ENCODE measurements at regions not wholly inside any gene's neighbourhood (a gene's known extent, or its start where the extent isn't known, plus 50 kb on each side); places are given as distances from the start of the nearest gene placed in this dataset.

- intact Hi-C loops (cut with micrococcal nuclease; ENCODE audit: unreplicated experiment): loop anchor here (2.0 kb wide), 1 partner anchor 154 kb away; no protein-coding TSS in a partner anchor
- Histone ChIP-seq H3K9me2 (ENCODE audit: insufficient read depth, low read length) (no peaks in the 10 kb centered on the region), H3K4me3 (ENCODE audit: low read depth, low read length, poor library complexity, severe bottlenecking) (no peak overlapping the region), H3K79me2 (ENCODE audit: insufficient read depth, low read depth, low read length) (no peaks in the 10 kb centered on the region), H4K20me1 (ENCODE audit: insufficient read depth, low read length) (no peaks in the 10 kb centered on the region), H3K4me1 (ENCODE audit: insufficient read depth, low read length, poor library complexity, severe bottlenecking) (no peaks in the 10 kb centered on the region), H3K36me3 (ENCODE audit: insufficient read depth, low read length) (no peaks in the 10 kb centered on the region), H3K27ac (ENCODE audit: low read depth, low read length, poor library complexity, severe bottlenecking) (no peak overlapping the region), H2AFZ (ENCODE audit: low read length) (no peak overlapping the region), H3K9me3 (ENCODE audit: low read length) (no peaks in the 10 kb centered on the region), H3K4me2 (ENCODE audit: low read length) (no peak overlapping the region)
- ChIA-PET CTCF (ENCODE audit: unreplicated experiment) (no interaction called here), POLR2A (interaction anchor here (0.6 to 1.6 kb wide), 2 partner anchors 359 to 1142 kb away, joined by 3 to 4 read pairs; no protein-coding TSS in a partner anchor)
- no peak for DNase-seq (ENCODE audit: low spot score)
- no TSS peak for BruUV-seq (replicated peaks)
- no peak for TF ChIP-seq EZH2phosphoT487 (IDR thresholded peaks at IDR 0.05; ENCODE audit: borderline replicate concordance, low read depth, low read length)
- TF ChIP-seq, protein P1, sequence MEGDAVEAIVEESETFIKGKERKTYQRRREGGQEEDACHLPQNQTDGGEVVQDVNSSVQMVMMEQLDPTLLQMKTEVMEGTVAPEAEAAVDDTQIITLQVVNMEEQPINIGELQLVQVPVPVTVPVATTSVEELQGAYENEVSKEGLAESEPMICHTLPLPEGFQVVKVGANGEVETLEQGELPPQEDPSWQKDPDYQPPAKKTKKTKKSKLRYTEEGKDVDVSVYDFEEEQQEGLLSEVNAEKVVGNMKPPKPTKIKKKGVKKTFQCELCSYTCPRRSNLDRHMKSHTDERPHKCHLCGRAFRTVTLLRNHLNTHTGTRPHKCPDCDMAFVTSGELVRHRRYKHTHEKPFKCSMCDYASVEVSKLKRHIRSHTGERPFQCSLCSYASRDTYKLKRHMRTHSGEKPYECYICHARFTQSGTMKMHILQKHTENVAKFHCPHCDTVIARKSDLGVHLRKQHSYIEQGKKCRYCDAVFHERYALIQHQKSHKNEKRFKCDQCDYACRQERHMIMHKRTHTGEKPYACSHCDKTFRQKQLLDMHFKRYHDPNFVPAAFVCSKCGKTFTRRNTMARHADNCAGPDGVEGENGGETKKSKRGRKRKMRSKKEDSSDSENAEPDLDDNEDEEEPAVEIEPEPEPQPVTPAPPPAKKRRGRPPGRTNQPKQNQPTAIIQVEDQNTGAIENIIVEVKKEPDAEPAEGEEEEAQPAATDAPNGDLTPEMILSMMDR (conservative IDR thresholded peaks at IDR 0.05; ENCODE audit: low read length): no peak
These were observed 84.0 kb downstream of the SPP2 start for GRCh38 chr2:234134496-234134895.

DNA sequence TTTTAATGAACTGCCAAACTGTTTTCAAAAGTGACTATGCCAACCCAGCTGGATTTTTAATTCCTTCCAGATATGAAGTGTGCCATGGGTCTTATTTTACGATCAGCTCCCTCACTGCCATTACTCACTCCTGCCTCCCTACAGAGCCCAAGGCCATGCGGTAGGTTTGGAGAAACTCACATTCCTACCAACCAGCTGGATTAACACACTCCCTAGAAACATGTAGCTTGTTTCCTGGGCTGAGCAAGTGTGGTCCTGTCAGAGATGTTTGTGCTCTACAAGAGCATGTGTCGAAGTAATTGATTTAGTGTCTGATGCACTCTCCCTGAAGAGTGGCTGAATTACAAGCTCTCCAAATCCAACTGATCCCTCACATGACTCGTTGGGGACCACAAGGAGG, 82.5 kb downstream of the SPP2 start:
- no peak for TF ChIP-seq EZH2phosphoT487 (IDR thresholded peaks at IDR 0.05; ENCODE audit: borderline replicate concordance, low read depth, low read length)
- TF ChIP-seq, protein P1 (conservative IDR thresholded peaks at IDR 0.05; ENCODE audit: low read length): no peak
- no peak overlapping the region for H2AFZ ChIP-seq (ENCODE audit: low read length)
- intact Hi-C loops (cut with micrococcal nuclease; ENCODE audit: unreplicated experiment): no loop called here
- no peaks in the 10 kb centered on the region for H3K9me3 ChIP-seq (ENCODE audit: low read length)
- no TSS peak for BruUV-seq (replicated peaks)
- H3K9me2 ChIP-seq (ENCODE audit: insufficient read depth, low read length): no peaks in the 10 kb centered on the region
- no peak overlapping the region for H3K27ac ChIP-seq (ENCODE audit: low read depth, low read length, poor library complexity, severe bottlenecking)
- H3K4me1 ChIP-seq (ENCODE audit: insufficient read depth, low read length, poor library complexity, severe bottlenecking): no peaks in the 10 kb centered on the region
- ChIA-PET POLR2A (interaction anchor here (1.6 kb wide), 1 partner anchor 361 kb away, joined by 3 read pairs; no protein-coding TSS in a partner anchor), CTCF (ENCODE audit: unreplicated experiment) (no interaction called here)
- no peaks in the 10 kb centered on the region for H4K20me1 ChIP-seq (ENCODE audit: insufficient read depth, low read length)
- no peak for DNase-seq (ENCODE audit: low spot score)
- H3K4me2 ChIP-seq (ENCODE audit: low read length): no peak overlapping the region
- no peaks in the 10 kb centered on the region for H3K79me2 ChIP-seq (ENCODE audit: insufficient read depth, low read depth, low read length)
- no peak overlapping the region for H3K4me3 ChIP-seq (ENCODE audit: low read depth, low read length, poor library complexity, severe bottlenecking)
- no peaks in the 10 kb centered on the region for H3K36me3 ChIP-seq (ENCODE audit: insufficient read depth, low read length)

DNA sequence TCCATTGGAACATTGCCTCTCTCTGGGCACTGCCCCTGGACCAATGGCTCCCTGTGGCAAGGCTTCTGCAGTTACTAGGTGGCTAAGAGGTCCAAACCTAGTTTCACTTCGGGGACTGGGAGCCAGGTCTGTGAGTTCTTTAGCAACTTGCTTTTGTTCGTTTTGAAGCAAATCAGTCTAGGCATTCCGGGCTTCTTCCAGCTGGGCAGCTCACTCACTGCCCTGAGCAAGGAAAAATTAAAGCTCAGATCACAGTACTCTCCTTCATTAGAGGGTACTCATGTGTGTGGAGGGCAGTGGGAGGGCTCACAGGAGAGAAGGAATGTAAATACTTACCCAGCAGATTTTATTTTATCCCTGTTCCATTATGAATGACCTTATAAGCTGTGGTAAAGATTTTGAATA, 80.3 kb downstream of the SPP2 start:
- no peak for TF ChIP-seq EZH2phosphoT487 (IDR thresholded peaks at IDR 0.05; ENCODE audit: borderline replicate concordance, low read depth, low read length)
- TF ChIP-seq, protein P1 (conservative IDR thresholded peaks at IDR 0.05; ENCODE audit: low read length): no peak
- no peak overlapping the region for H3K27ac ChIP-seq (ENCODE audit: low read depth, low read length, poor library complexity, severe bottlenecking)
- H3K36me3 ChIP-seq (ENCODE audit: insufficient read depth, low read length): no peaks in the 10 kb centered on the region
- H3K4me2 ChIP-seq (ENCODE audit: low read length): no peak overlapping the region
- no peaks in the 10 kb centered on the region for H3K4me1 ChIP-seq (ENCODE audit: insufficient read depth, low read length, poor library complexity, severe bottlenecking)
- no TSS peak for BruUV-seq (replicated peaks)
- ChIA-PET POLR2A (interaction anchor here (0.9 kb wide), 1 partner anchor 366 kb away, joined by 4 read pairs; the partner anchor contains the start of gene ARL4C), CTCF (ENCODE audit: unreplicated experiment) (no interaction called here)
- no peaks in the 10 kb centered on the region for H3K9me3 ChIP-seq (ENCODE audit: low read length)
- H3K9me2 ChIP-seq (ENCODE audit: insufficient read depth, low read length): no peaks in the 10 kb centered on the region
- no peaks in the 10 kb centered on the region for H4K20me1 ChIP-seq (ENCODE audit: insufficient read depth, low read length)
- H3K4me3 ChIP-seq (ENCODE audit: low read depth, low read length, poor library complexity, severe bottlenecking): no peak overlapping the region
- no peaks in the 10 kb centered on the region for H3K79me2 ChIP-seq (ENCODE audit: insufficient read depth, low read depth, low read length)
- H2AFZ ChIP-seq (ENCODE audit: low read length): no peak overlapping the region
- no peak for DNase-seq (ENCODE audit: low spot score)
- intact Hi-C loops (cut with micrococcal nuclease; ENCODE audit: unreplicated experiment): no loop called here
